Mesothelial cell of epicardium (in vitro differentiated cells): ENCODE measurements at regions not wholly inside any gene's neighbourhood (a gene's known extent, or its start where the extent isn't known, plus 50 kb on each side); places are given as distances from the start of the nearest gene placed in this dataset.
"Not testable (repeated sequence)": the region's sequence is repeated elsewhere in the genome, so short reads cannot be mapped to it uniquely, and the experiment has no call there.

ENCODE experiments used
- DNase-seq, 2 experiments: peaks; one replicate each; pipeline ENCODE4 v3.0.0; 2021; ENCODE audit warnings: low spot score in 2 of 2; ENCODE audit not compliant: unreplicated experiment in 2 of 2
- H3K27ac Mint-ChIP-seq: 2 replicates; pipeline ENCODE4 v1.8.0; 2021; ENCODE audit warnings: mixed read lengths
- H3K27me3 Mint-ChIP-seq: 2 replicates; pipeline ENCODE4 v1.8.0; 2021; ENCODE audit warnings: low read depth, mixed read lengths
- H3K36me3 Mint-ChIP-seq: 2 replicates; pipeline ENCODE4 v1.8.0; 2021; ENCODE audit warnings: mixed read lengths
- H3K4me1 Mint-ChIP-seq: 2 replicates; pipeline ENCODE4 v1.8.0; 2021; ENCODE audit warnings: mixed read lengths
- H3K4me3 Mint-ChIP-seq: 2 replicates; pipeline ENCODE4 v1.8.0; 2021; ENCODE audit warnings: mild to moderate bottlenecking, moderate library complexity, mixed read lengths
- H3K9me3 Mint-ChIP-seq: 2 replicates; pipeline ENCODE4 v1.8.0; 2021; ENCODE audit warnings: mixed read lengths
- CTCF ChIP-seq: fragments of 200-600 bp; sonication (generic); IDR thresholded peaks from one replicate; pipeline ENCODE4 v1.5.0; 2021; ENCODE audit warnings: antibody characterized with exemption; ENCODE audit not compliant: unreplicated experiment

- Mint-ChIP-seq H3K27me3 (no peaks in the 10 kb centered on the region), H3K36me3 (no peaks in the 10 kb centered on the region), H3K4me3 (no peak overlapping the region), H3K9me3 (no peaks in the 10 kb centered on the region), H3K4me1 (peaks cover 23% of the 10 kb centered on the region), H3K27ac (peak overlapping the region; percentile 81)
- TF ChIP-seq CTCF, result no peak
- no peak for DNase-seq
These were observed 122.9 kb downstream of the COPS8 start for GRCh38 chr2:237208373-237209260.

GRCh38 chr2:237209885-237210284 lies 124.2 kb downstream of the COPS8 start:
- TF ChIP-seq CTCF, result no peak
- peak overlapping the region; percentile 9 for H3K27ac Mint-ChIP-seq
- no peak overlapping the region for H3K4me3 Mint-ChIP-seq
- no peaks in the 10 kb centered on the region for H3K27me3 Mint-ChIP-seq
- no peak for DNase-seq
- H3K4me1 Mint-ChIP-seq, result peaks cover 22% of the 10 kb centered on the region
- no peaks in the 10 kb centered on the region for H3K9me3 Mint-ChIP-seq
- H3K36me3 Mint-ChIP-seq, result no peaks in the 10 kb centered on the region

GRCh38 chr2:237210297-237210696 lies 124.6 kb downstream of the COPS8 start:
- no peaks in the 10 kb centered on the region for H3K36me3 Mint-ChIP-seq
- H3K4me3 Mint-ChIP-seq, result no peak overlapping the region
- no peak for DNase-seq
- H3K27ac Mint-ChIP-seq, result no peak overlapping the region
- TF ChIP-seq CTCF, result no peak
- peaks cover 18% of the 10 kb centered on the region for H3K4me1 Mint-ChIP-seq
- no peaks in the 10 kb centered on the region for H3K27me3 Mint-ChIP-seq
- H3K9me3 Mint-ChIP-seq, result no peaks in the 10 kb centered on the region

- Mint-ChIP-seq H3K27ac (no peak overlapping the region), H3K4me1 (peaks cover 15% of the 10 kb centered on the region), H3K9me3 (no peaks in the 10 kb centered on the region), H3K27me3 (no peaks in the 10 kb centered on the region), H3K4me3 (no peak overlapping the region), H3K36me3 (no peaks in the 10 kb centered on the region)
- DNase-seq, result peak in 1 of 2 experiments; percentile 16
- TF ChIP-seq CTCF, result no peak
These were observed 125.1 kb downstream of the COPS8 start for GRCh38 chr2:237210763-237211162.

- H3K4me3 Mint-ChIP-seq, H3K27me3 Mint-ChIP-seq, H3K9me3 Mint-ChIP-seq, H3K36me3 Mint-ChIP-seq, H3K27ac Mint-ChIP-seq, DNase-seq: not testable (repeated sequence)
- H3K4me1 Mint-ChIP-seq, result peaks cover 11% of the 10 kb centered on the region
These were observed 126.9 kb downstream of the COPS8 start for GRCh38 chr2:237212356-237213279.
